Suppressor macrophage treated with lipopolysaccharide for 4 hours (primary cell): ENCODE measurements at regions not wholly inside any gene's neighbourhood (a gene's known extent, or its start where the extent isn't known, plus 50 kb on each side); places are given as distances from the start of the nearest gene placed in this dataset.

ENCODE experiments used
- DNase-seq: peaks from one replicate; pipeline ENCODE4 v3.0.0-alpha.2; 2020

GRCh38 chr15:80308002-80308401, 56.0 kb upstream of the CTXND1 start:
- DNase-seq = no peak

GRCh38 chr15:80309769-80310384, 57.9 kb upstream of the CTXND1 start:
- DNase-seq = peak; percentile 19

DNA sequence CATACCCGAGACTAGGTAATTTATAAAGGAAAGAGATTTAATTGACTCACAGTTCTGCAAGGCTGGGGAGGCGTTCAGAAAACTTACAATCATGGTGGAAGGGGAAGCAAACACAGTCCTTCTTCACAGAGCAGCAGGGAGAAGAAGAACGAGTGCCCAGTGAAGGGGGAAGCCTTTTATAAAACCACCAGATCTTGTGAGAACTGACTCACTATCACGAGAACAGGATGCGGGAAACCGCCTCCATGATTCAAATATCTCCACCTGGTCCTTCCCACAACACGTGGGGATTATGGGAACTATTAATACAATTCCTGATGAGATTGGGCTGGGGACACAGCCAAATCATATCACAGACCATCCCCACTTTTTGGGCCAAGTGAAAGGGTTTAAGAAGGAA, 58.8 kb upstream of the CTXND1 start:
- no peak for DNase-seq

- DNase-seq = no peak
Measured at GRCh38 chr15:80315289-80315987, 63.4 kb upstream of the CTXND1 start.

- peak; percentile 86 for DNase-seq
Measured at GRCh38 chr15:80317389-80318182, 65.6 kb upstream of the CTXND1 start.

DNA sequence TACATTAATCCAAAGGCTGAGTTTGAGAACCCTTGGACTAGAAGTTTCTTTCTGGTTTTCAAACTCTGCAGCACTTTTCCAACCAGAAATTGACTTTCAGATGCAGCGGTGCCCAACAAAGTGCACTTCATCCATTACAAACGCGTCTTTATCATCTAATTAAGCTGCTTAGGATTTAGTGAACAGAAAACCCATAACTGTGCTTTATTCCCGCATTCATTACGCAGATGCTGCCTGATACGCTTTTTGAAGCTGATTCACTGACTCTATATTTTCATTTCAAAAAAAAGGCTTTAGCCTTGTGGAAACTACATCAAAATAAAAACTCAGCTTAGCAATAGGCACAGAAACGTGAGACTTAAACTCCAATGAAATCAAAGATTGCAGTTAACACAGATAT, 69.8 kb upstream of the CTXND1 start:
- no peak for DNase-seq

DNA sequence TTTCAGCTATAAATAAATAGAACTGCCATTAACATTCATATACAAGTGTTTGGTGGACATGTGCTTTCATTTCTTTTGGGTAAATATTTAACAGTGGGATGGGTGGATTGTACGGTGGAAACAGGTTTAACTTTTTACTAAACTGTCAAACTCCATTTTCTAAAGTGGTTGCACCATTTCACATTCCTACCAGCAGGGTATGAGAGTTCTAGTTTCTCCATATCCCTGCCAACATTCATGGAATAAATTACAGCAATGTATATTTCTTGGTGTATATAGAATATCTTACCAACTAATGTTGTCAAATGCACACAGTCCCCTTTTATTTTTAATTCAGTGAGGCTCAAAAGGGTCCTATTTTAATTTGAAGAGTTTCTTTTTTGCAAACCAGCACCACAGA, 71.3 kb upstream of the CTXND1 start:
- no peak for DNase-seq

DNA sequence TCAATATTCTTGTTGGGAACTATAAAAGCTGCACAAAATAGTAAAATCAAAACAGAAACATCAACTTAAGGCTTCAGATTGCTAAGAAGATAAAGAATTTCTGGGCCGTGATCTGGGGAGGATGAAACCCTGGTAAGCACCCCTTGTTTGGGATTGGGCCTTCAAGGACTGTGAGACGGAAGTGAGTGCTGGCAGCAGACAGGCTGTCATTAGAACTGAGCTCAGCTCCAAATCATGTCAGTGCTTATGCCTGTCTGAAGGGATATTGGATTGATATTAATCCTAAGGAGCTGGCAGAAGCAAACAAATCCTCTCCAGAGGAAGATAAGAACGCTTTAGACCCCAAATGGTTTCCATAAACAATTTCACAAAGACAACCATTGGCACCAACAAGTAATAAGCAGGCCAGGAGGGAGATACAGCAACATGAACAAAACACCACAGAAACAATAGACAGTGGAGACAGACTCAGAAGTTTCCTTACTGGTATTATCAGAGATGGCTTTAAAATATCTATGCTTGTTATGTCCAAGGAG, 72.6 kb upstream of the CTXND1 start:
- DNase-seq = no peak

GRCh38 chr15:80325206-80325605, 73.2 kb upstream of the CTXND1 start:
- peak; percentile 45 for DNase-seq

GRCh38 chr15:80326270-80326669, 74.3 kb upstream of the CTXND1 start:
- DNase-seq = no peak

GRCh38 chr15:80328496-80328895, 75.7 kb upstream of the ARNT2 start:
- DNase-seq = peak; percentile 61

DNA sequence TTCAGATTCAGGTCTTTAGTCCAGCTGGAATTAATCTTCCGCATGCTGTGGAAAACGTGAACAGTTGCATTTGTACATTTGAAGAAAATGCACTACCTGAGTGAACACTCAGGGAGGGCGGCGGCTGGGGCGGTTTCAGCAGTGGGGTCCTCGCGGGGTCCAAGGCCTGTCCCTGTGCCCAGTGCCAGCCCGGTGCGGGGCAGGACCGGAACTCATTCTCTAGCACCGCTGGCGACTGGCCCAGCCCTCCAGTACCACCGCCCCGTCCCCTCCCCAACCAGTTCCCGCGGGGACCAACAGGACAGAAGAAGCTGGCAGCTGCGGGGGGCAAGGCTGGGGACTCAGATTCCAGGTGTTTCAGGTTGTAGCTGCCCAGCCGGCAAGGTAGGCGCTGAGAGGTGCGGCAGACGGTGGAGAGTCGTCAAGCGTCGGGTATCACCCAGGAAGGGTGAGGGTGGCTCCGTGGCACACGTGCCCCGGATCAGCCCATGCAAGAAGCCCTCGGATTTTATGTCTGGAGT, 72.2 kb upstream of the ARNT2 start:
- DNase-seq = no peak

GRCh38 chr15:80333261-80333660, 70.9 kb upstream of the ARNT2 start:
- peak; percentile 50 for DNase-seq

GRCh38 chr15:80334521-80334920, 69.7 kb upstream of the ARNT2 start:
- DNase-seq = no peak

GRCh38 chr15:80339601-80340000, 64.6 kb upstream of the ARNT2 start:
- DNase-seq = no peak

- DNase-seq = no peak
Measured at GRCh38 chr15:80342148-80342547, 62.0 kb upstream of the ARNT2 start.

GRCh38 chr15:80343554-80343992, 60.6 kb upstream of the ARNT2 start:
- peak; percentile 32 for DNase-seq

- DNase-seq = no peak
Measured at GRCh38 chr15:80350941-80351610, 53.1 kb upstream of the ARNT2 start.
